ENCODE measurements at regions not wholly inside any gene's neighbourhood (a gene's known extent, or its start where the extent isn't known, plus 50 kb on each side); places are given as distances from the start of the nearest gene placed in this dataset.

DNA sequence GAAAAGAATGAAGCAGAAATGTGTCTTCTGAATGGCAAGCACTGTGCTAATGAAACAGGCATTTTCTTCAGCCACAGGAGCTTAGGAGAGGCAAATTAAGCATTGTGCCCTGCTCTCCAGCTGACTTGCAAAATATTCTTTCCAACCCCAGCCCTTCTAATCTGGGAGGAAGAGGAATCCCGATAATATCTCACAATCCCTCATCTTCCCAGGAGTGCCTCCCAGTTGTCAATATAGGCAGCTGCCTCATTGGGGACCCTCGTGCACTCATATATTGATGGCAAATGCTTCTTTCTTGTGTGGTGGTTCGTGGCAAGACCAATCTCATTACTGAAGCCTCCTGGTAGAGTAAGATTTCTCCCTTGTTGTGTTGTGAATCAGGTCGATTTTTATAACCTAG lies 299.0 kb downstream of the COG6 start (continued):
- TF ChIP-seq, protein P1, sequence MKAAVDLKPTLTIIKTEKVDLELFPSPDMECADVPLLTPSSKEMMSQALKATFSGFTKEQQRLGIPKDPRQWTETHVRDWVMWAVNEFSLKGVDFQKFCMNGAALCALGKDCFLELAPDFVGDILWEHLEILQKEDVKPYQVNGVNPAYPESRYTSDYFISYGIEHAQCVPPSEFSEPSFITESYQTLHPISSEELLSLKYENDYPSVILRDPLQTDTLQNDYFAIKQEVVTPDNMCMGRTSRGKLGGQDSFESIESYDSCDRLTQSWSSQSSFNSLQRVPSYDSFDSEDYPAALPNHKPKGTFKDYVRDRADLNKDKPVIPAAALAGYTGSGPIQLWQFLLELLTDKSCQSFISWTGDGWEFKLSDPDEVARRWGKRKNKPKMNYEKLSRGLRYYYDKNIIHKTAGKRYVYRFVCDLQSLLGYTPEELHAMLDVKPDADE (IDR thresholded peaks at IDR 0.05): no peak
- TF ChIP-seq, protein P2, sequence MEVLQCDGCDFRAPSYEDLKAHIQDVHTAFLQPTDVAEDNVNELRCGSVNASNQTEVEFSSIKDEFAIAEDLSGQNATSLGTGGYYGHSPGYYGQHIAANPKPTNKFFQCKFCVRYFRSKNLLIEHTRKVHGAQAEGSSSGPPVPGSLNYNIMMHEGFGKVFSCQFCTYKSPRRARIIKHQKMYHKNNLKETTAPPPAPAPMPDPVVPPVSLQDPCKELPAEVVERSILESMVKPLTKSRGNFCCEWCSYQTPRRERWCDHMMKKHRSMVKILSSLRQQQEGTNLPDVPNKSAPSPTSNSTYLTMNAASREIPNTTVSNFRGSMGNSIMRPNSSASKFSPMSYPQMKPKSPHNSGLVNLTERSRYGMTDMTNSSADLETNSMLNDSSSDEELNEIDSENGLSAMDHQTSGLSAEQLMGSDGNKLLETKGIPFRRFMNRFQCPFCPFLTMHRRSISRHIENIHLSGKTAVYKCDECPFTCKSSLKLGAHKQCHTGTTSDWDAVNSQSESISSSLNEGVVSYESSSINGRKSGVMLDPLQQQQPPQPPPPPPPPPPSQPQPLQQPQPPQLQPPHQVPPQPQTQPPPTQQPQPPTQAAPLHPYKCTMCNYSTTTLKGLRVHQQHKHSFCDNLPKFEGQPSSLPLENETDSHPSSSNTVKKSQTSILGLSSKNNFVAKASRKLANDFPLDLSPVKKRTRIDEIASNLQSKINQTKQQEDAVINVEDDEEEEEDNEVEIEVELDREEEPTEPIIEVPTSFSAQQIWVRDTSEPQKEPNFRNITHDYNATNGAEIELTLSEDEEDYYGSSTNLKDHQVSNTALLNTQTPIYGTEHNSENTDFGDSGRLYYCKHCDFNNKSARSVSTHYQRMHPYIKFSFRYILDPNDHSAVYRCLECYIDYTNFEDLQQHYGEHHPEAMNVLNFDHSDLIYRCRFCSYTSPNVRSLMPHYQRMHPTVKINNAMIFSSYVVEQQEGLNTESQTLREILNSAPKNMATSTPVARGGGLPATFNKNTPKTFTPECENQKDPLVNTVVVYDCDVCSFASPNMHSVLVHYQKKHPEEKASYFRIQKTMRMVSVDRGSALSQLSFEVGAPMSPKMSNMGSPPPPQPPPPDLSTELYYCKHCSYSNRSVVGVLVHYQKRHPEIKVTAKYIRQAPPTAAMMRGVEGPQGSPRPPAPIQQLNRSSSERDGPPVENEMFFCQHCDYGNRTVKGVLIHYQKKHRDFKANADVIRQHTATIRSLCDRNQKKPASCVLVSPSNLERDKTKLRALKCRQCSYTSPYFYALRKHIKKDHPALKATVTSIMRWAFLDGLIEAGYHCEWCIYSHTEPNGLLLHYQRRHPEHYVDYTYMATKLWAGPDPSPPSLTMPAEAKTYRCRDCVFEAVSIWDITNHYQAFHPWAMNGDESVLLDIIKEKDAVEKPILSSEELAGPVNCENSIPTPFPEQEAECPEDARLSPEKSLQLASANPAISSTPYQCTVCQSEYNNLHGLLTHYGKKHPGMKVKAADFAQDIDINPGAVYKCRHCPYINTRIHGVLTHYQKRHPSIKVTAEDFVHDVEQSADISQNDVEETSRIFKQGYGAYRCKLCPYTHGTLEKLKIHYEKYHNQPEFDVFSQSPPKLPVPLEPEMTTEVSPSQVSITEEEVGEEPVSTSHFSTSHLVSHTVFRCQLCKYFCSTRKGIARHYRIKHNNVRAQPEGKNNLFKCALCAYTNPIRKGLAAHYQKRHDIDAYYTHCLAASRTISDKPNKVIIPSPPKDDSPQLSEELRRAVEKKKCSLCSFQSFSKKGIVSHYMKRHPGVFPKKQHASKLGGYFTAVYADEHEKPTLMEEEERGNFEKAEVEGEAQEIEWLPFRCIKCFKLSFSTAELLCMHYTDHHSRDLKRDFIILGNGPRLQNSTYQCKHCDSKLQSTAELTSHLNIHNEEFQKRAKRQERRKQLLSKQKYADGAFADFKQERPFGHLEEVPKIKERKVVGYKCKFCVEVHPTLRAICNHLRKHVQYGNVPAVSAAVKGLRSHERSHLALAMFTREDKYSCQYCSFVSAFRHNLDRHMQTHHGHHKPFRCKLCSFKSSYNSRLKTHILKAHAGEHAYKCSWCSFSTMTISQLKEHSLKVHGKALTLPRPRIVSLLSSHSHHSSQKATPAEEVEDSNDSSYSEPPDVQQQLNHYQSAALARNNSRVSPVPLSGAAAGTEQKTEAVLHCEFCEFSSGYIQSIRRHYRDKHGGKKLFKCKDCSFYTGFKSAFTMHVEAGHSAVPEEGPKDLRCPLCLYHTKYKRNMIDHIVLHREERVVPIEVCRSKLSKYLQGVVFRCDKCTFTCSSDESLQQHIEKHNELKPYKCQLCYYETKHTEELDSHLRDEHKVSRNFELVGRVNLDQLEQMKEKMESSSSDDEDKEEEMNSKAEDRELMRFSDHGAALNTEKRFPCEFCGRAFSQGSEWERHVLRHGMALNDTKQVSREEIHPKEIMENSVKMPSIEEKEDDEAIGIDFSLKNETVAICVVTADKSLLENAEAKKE (CRISPR knock-in tag; IDR thresholded peaks at IDR 0.05): no peak
- no peak for TF ChIP-seq JUNB (IDR thresholded peaks at IDR 0.05; ENCODE audit: unreplicated experiment)
- TF ChIP-seq NANOG (IDR thresholded peaks at IDR 0.05; ENCODE audit: borderline replicate concordance): no peak
- TF ChIP-seq EZH2 (IDR thresholded peaks at IDR 0.05; ENCODE audit: low read depth, unreplicated experiment): no peak
- TF ChIP-seq EZH2phosphoT487 (IDR thresholded peaks at IDR 0.05; ENCODE audit: unreplicated experiment): no peak
- no peak for TF ChIP-seq CREB1 (CRISPR knock-in tag; IDR thresholded peaks at IDR 0.05; ENCODE audit: low read depth)

DNA sequence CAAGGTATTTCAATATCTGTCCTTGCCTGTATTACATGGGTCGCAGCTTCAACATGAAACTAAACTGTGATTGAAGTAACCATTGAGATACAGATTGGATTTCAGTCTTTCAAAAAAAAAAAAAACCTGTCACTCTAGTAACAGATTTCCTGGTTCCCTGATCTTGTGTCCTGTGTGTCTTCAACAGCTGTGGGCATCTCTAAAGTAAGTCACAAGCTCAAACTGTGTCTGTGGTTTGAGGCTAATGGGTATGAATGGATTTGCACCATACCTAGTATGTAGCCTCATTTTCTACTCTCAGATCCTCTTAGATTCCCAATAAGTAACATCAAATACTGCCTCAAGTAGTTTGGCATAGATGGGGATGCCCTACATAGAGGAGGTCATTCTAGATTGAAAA lies 300.1 kb downstream of the COG6 start:
- Mint-ChIP-seq H3K4me1 (peaks cover 10% of the 10 kb centered on the region), H3K27me3 (ENCODE audit: insufficient read depth, low read depth, poor library complexity) (peaks cover 9% of the 10 kb centered on the region), H3K9me3 (no peaks in the 10 kb centered on the region), H3K27ac (no peak overlapping the region), H3K4me3 (no peak overlapping the region), H3K36me3 (ENCODE audit: low read depth) (no peaks in the 10 kb centered on the region)
- H3K79me2 ChIP-seq (replicated peaks; ENCODE audit: insufficient read depth): no peaks in the 10 kb centered on the region
- no peak overlapping the region for H3K4me2 ChIP-seq
- TF ChIP-seq, protein P3, sequence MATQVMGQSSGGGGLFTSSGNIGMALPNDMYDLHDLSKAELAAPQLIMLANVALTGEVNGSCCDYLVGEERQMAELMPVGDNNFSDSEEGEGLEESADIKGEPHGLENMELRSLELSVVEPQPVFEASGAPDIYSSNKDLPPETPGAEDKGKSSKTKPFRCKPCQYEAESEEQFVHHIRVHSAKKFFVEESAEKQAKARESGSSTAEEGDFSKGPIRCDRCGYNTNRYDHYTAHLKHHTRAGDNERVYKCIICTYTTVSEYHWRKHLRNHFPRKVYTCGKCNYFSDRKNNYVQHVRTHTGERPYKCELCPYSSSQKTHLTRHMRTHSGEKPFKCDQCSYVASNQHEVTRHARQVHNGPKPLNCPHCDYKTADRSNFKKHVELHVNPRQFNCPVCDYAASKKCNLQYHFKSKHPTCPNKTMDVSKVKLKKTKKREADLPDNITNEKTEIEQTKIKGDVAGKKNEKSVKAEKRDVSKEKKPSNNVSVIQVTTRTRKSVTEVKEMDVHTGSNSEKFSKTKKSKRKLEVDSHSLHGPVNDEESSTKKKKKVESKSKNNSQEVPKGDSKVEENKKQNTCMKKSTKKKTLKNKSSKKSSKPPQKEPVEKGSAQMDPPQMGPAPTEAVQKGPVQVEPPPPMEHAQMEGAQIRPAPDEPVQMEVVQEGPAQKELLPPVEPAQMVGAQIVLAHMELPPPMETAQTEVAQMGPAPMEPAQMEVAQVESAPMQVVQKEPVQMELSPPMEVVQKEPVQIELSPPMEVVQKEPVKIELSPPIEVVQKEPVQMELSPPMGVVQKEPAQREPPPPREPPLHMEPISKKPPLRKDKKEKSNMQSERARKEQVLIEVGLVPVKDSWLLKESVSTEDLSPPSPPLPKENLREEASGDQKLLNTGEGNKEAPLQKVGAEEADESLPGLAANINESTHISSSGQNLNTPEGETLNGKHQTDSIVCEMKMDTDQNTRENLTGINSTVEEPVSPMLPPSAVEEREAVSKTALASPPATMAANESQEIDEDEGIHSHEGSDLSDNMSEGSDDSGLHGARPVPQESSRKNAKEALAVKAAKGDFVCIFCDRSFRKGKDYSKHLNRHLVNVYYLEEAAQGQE (IDR thresholded peaks at IDR 0.05; ENCODE audit: unreplicated experiment): no peak
- no peak for TF ChIP-seq JUNB (IDR thresholded peaks at IDR 0.05; ENCODE audit: unreplicated experiment)
- no peak for TF ChIP-seq EZH2 (IDR thresholded peaks at IDR 0.05; ENCODE audit: low read depth, unreplicated experiment)
- no peak for TF ChIP-seq EZH2phosphoT487 (IDR thresholded peaks at IDR 0.05; ENCODE audit: unreplicated experiment)
- no peak for TF ChIP-seq ZNF331 (CRISPR knock-in tag; IDR thresholded peaks at IDR 0.05; ENCODE audit: low read depth)
- no peak for TF ChIP-seq ZNF114 (CRISPR knock-in tag; IDR thresholded peaks at IDR 0.05)
- no peaks in the 10 kb centered on the region for H3F3A ChIP-seq (replicated peaks; ENCODE audit: low read depth)
- H3K36me3 ChIP-seq (ENCODE audit: insufficient read depth): no peaks in the 10 kb centered on the region
- no peaks in the 10 kb centered on the region for H3K9me2 ChIP-seq (ENCODE audit: insufficient read depth)
- H2AFZ ChIP-seq: no peak overlapping the region
- no peak for DNase-seq (ENCODE audit: low spot score)
- ATAC-seq: no peak
- no peaks in the 10 kb centered on the region for H4K20me1 ChIP-seq (replicated peaks; ENCODE audit: insufficient read depth)
- H3K4me1 ChIP-seq (ENCODE audit: insufficient read depth): no peaks in the 10 kb centered on the region; the same call in 1 of the 2 replicates
- H3K27me3 ChIP-seq (ENCODE audit: insufficient read depth): no peaks in the 10 kb centered on the region
- H3K4me3 ChIP-seq: no peak overlapping the region
- no peak overlapping the region for H3K27ac ChIP-seq (ENCODE audit: low read depth)

Data from GM23338 (cell line).